HepG2 (cell line): ENCODE measurements at regions not wholly inside any gene's neighbourhood (a gene's known extent, or its start where the extent isn't known, plus 50 kb on each side); places are given as distances from the start of the nearest gene placed in this dataset.

Source experiments
- KDM1A ChIP-seq: IDR thresholded peaks from 2 replicates; pipeline ENCODE4 v1.6.1; 2016; ENCODE audit warnings: missing compliant biosample characterization
- SP2 ChIP-seq: sonication (generic); formaldehyde crosslinking; IDR thresholded peaks from 2 replicates; pipeline ENCODE4 v1.5.1; 2020; ENCODE audit warnings: mild to moderate bottlenecking, missing genetic modification reagents
- ZFX ChIP-seq: sonication (generic); formaldehyde crosslinking; IDR thresholded peaks from 2 replicates; pipeline ENCODE4 v1.4.0; 2020; ENCODE audit warnings: mild to moderate bottlenecking, low read depth, missing genetic modification reagents, moderate library complexity

DNA sequence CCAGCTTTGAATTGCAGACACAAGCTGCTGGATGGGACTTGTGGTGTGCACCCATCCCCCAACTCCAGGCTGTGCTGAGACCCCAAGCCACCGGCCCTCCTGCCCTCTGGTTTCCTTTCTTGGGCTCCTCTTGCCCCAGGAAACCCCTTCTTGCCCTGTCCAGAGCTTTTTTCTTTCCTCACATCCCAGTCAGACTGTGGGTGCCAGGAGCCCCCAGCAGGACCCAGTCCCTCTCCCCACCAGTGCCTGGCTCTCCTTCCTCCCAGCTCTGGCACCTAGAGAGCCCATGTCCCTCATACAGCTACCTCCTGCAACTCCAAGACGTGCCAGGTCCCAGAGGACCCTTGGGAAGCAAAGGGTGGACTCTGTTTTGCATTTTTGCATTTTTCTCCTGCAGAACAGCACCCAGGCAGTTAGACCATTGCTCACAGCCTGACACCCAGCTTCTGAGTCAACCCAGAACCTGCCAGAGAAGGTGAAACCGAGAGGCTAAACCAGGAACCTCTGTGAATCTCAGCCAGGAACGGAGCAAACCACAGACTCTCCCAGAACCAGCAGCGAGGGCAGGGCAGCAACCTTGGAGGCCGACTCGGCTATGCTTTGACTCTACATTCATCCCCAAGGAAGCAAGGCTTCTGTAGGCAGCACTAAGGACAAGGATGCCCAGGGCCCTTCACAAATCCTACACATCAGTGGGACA lies 221.1 kb downstream of the ANAPC1 start:
- TF ChIP-seq KDM1A (CRISPR knock-in tag) (no peak), SP2 (CRISPR knock-in tag) (no peak), ZFX (no peak)
